IMR-90 (cell line): ENCODE measurements at regions not wholly inside any gene's neighbourhood (a gene's known extent, or its start where the extent isn't known, plus 50 kb on each side); places are given as distances from the start of the nearest gene placed in this dataset.

ENCODE experiments used
- CEBPB ChIP-seq: IDR thresholded peaks from 2 replicates; pipeline ENCODE4 v1.6.1; 2012; ENCODE audit warnings: low read depth, low read length, improper control_type of control experiment
- FOS ChIP-seq: fragments of 150-350 bp; IDR thresholded peaks from 2 replicates; pipeline ENCODE4 v1.6.1; 2016; ENCODE audit warnings: low read depth, low read length
- MAFK ChIP-seq: IDR thresholded peaks from 2 replicates; pipeline ENCODE4 v1.6.1; 2012; ENCODE audit warnings: low read depth, low read length, improper control_type of control experiment
- MAZ ChIP-seq: IDR thresholded peaks from 2 replicates; pipeline ENCODE4 v1.6.1; 2012; ENCODE audit warnings: low read depth, mild to moderate bottlenecking, low read length, improper control_type of control experiment, moderate library complexity, borderline replicate concordance
- MXI1 ChIP-seq: IDR thresholded peaks from 2 replicates; pipeline ENCODE4 v1.6.1; 2012; ENCODE audit warnings: low read depth, mild to moderate bottlenecking, low read length, moderate library complexity, borderline replicate concordance
- POLR2A ChIP-seq: IDR thresholded peaks from 2 replicates; pipeline ENCODE4 v1.6.1; 2012; ENCODE audit warnings: mild to moderate bottlenecking, low read depth, low read length
- RFX5 ChIP-seq: IDR thresholded peaks from 2 replicates; pipeline ENCODE4 v1.8.0; 2012; ENCODE audit warnings: low read depth, mild to moderate bottlenecking, low read length, moderate library complexity
- SMC3 ChIP-seq: fragments of 150-350 bp; IDR thresholded peaks from 2 replicates; pipeline ENCODE4 v1.6.1; 2016; ENCODE audit warnings: low read depth, mild to moderate bottlenecking, antibody characterized with exemption, low read length, moderate library complexity
- TF ChIP-seq, protein P1 (sequence below): conservative IDR thresholded peaks from 2 replicates; pipeline ENCODE4 v1.5.1; 2012; ENCODE audit warnings: mild to moderate bottlenecking, low read depth, low read length, improper control_type of control experiment
- TF ChIP-seq, protein P2 (sequence below): fragments of 150-350 bp; IDR thresholded peaks from 2 replicates; pipeline ENCODE4 v1.6.1; 2017; ENCODE audit warnings: mild to moderate bottlenecking, antibody characterized with exemption, low read length, low read depth

DNA sequence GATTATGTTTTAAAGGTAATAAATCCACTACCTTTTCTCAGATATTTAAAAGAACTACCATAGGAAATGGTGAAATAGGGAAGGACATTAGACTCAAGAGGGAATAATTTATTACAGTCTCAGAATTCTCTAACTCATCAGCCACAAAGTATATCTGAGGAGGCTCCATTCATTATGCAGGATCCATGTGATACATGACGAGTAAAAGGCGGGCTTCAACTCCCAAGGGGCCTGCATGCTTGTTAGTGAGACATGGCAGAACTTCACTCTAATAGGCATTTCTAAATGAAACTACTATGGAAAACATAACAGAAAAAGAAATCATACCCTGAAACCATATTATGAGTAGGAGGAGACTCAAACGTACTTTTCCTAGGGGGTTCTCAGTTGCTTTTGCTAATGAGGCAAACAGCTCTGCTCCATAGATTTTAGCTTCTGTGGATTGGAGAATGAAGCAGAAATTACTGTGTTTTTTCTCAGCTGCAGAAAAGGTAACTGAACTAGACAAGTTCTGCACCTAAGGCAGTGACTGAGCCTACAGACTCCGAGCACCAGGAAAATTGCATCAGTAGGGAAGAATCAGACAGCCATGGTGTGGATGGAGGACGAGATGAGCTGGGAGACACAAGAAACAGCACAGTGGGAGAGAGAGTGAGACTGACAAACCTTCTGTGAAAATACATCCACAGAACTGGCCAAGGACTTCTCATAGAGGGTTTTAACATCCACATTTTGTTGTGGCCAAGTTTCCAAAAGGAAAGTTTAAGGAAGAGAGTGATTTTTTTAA, 254.6 kb upstream of the PRDM1 start:
- TF ChIP-seq FOS: no peak
- TF ChIP-seq, protein P1, sequence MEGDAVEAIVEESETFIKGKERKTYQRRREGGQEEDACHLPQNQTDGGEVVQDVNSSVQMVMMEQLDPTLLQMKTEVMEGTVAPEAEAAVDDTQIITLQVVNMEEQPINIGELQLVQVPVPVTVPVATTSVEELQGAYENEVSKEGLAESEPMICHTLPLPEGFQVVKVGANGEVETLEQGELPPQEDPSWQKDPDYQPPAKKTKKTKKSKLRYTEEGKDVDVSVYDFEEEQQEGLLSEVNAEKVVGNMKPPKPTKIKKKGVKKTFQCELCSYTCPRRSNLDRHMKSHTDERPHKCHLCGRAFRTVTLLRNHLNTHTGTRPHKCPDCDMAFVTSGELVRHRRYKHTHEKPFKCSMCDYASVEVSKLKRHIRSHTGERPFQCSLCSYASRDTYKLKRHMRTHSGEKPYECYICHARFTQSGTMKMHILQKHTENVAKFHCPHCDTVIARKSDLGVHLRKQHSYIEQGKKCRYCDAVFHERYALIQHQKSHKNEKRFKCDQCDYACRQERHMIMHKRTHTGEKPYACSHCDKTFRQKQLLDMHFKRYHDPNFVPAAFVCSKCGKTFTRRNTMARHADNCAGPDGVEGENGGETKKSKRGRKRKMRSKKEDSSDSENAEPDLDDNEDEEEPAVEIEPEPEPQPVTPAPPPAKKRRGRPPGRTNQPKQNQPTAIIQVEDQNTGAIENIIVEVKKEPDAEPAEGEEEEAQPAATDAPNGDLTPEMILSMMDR: no peak
- TF ChIP-seq POLR2A: no peak
- no peak for TF ChIP-seq CEBPB
- TF ChIP-seq MAZ: no peak
- TF ChIP-seq SMC3: no peak
- no peak for TF ChIP-seq MAFK
- TF ChIP-seq RFX5: no peak
- no peak for TF ChIP-seq MXI1
- TF ChIP-seq, protein P2, sequence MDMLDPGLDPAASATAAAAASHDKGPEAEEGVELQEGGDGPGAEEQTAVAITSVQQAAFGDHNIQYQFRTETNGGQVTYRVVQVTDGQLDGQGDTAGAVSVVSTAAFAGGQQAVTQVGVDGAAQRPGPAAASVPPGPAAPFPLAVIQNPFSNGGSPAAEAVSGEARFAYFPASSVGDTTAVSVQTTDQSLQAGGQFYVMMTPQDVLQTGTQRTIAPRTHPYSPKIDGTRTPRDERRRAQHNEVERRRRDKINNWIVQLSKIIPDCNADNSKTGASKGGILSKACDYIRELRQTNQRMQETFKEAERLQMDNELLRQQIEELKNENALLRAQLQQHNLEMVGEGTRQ: no peak
